AG20443 (cell line): ENCODE measurements at regions not wholly inside any gene's neighbourhood (a gene's known extent, or its start where the extent isn't known, plus 50 kb on each side); places are given as distances from the start of the nearest gene placed in this dataset.

Experiments used
- DNase-seq: peaks from one replicate; pipeline ENCODE4 v3.0.0; 2012; ENCODE audit warnings: low spot score, mixed read lengths

- DNase-seq, result no peak
These were observed 79.5 kb upstream of the MBNL3 start for GRCh38 chrX:132568291-132568690.

GRCh38 chrX:132565273-132565672 lies 76.4 kb upstream of the MBNL3 start:
- DNase-seq, result no peak

- peak; percentile 4 for DNase-seq
These were observed 75.1 kb upstream of the MBNL3 start for GRCh38 chrX:132563976-132564375.

- no peak for DNase-seq
These were observed 73.1 kb upstream of the MBNL3 start for GRCh38 chrX:132561974-132562373.

- no peak for DNase-seq
These were observed 72.6 kb upstream of the MBNL3 start for GRCh38 chrX:132561483-132561882.

- DNase-seq, result no peak
These were observed 70.3 kb upstream of the MBNL3 start for GRCh38 chrX:132559101-132559500.

GRCh38 chrX:132539611-132540010 lies 50.8 kb upstream of the MBNL3 start:
- DNase-seq, result no peak
